ENCODE measurements at regions not wholly inside any gene's neighbourhood (a gene's known extent, or its start where the extent isn't known, plus 50 kb on each side); places are given as distances from the start of the nearest gene placed in this dataset.

GRCh38 chr1:80050523-80050922, 1044.0 kb upstream of the ADGRL4 start:
- TF ChIP-seq, protein P1, sequence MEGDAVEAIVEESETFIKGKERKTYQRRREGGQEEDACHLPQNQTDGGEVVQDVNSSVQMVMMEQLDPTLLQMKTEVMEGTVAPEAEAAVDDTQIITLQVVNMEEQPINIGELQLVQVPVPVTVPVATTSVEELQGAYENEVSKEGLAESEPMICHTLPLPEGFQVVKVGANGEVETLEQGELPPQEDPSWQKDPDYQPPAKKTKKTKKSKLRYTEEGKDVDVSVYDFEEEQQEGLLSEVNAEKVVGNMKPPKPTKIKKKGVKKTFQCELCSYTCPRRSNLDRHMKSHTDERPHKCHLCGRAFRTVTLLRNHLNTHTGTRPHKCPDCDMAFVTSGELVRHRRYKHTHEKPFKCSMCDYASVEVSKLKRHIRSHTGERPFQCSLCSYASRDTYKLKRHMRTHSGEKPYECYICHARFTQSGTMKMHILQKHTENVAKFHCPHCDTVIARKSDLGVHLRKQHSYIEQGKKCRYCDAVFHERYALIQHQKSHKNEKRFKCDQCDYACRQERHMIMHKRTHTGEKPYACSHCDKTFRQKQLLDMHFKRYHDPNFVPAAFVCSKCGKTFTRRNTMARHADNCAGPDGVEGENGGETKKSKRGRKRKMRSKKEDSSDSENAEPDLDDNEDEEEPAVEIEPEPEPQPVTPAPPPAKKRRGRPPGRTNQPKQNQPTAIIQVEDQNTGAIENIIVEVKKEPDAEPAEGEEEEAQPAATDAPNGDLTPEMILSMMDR (IDR thresholded peaks at IDR 0.05) = no peak
- TF ChIP-seq POLR2A (IDR thresholded peaks at IDR 0.05) = no peak
- no peak for TF ChIP-seq POLR2AphosphoS5 (IDR thresholded peaks at IDR 0.05)

Measured in prostate gland (tissue), 2 donors.